Hepatocyte (in vitro differentiated cells): ENCODE measurements at regions not wholly inside any gene's neighbourhood (a gene's known extent, or its start where the extent isn't known, plus 50 kb on each side); places are given as distances from the start of the nearest gene placed in this dataset.

ENCODE experiments used
- DNase-seq: peaks from one replicate; pipeline ENCODE4 v3.0.0-alpha.2; 2016; ENCODE audit warnings: low spot score
- H2AFZ ChIP-seq: fragments of 200-600 bp; sonication (generic); 2 replicates; pipeline ENCODE4 v1.6.0; 2016; ENCODE audit warnings: antibody characterized with exemption, mild to moderate bottlenecking
- H3K27ac ChIP-seq: fragments of 200-600 bp; sonication (generic); 2 replicates; pipeline ENCODE4 v1.5.1; 2016; ENCODE audit warnings: mild to moderate bottlenecking
- H3K27me3 ChIP-seq: fragments of 200-600 bp; sonication (generic); 2 replicates; pipeline ENCODE4 v1.6.1; 2016
- H3K36me3 ChIP-seq: fragments of 200-600 bp; sonication (generic); replicated peaks from 2 replicates; pipeline ENCODE4 v1.5.1; 2016; ENCODE audit warnings: low read depth; ENCODE audit not compliant: insufficient read depth
- H3K4me1 ChIP-seq: fragments of 200-600 bp; sonication (generic); 2 replicates; pipeline ENCODE4 v1.5.1; 2016; ENCODE audit warnings: mild to moderate bottlenecking, moderate library complexity; ENCODE audit not compliant: insufficient read depth
- H3K4me2 ChIP-seq: fragments of 200-600 bp; sonication (generic); 2 replicates; pipeline ENCODE4 v1.6.0; 2016
- H3K4me3 ChIP-seq: fragments of 200-600 bp; sonication (generic); 2 replicates; pipeline ENCODE4 v1.5.1; 2016; ENCODE audit warnings: mild to moderate bottlenecking
- H3K79me2 ChIP-seq: fragments of 200-600 bp; sonication (generic); 2 replicates; pipeline ENCODE4 v1.6.0; 2017; ENCODE audit warnings: mild to moderate bottlenecking
- H3K9me2 ChIP-seq: fragments of 200-600 bp; sonication (generic); replicated peaks from 2 replicates; pipeline ENCODE4 v1.6.0; 2017; ENCODE audit warnings: mild to moderate bottlenecking; ENCODE audit not compliant: insufficient read depth
- H3K9me3 ChIP-seq: fragments of 200-600 bp; sonication (generic); 2 replicates; pipeline ENCODE4 v1.5.1; 2016; ENCODE audit warnings: low read depth, mild to moderate bottlenecking
- H4K20me1 ChIP-seq: fragments of 200-600 bp; sonication (generic); 2 replicates; pipeline ENCODE4 v1.6.0; 2016; ENCODE audit warnings: mild to moderate bottlenecking; ENCODE audit not compliant: insufficient read depth, poor library complexity, severe bottlenecking
- EZH2 ChIP-seq: fragments of 200-600 bp; sonication (generic); IDR thresholded peaks from 2 replicates; pipeline ENCODE4 v1.6.1; 2016; ENCODE audit warnings: antibody characterized with exemption, mild to moderate bottlenecking, borderline replicate concordance
- EZH2phosphoT487 ChIP-seq: fragments of 200-600 bp; sonication (generic); IDR thresholded peaks from one replicate; pipeline ENCODE4 v1.6.1; 2018; ENCODE audit warnings: antibody characterized with exemption, mild to moderate bottlenecking, low read depth, moderate library complexity; ENCODE audit not compliant: unreplicated experiment, severe bottlenecking
- WGBS: methylation state at CpG from one replicate; pipeline ENCODE4 v1.1.6; 2016; ENCODE audit warnings: low lambda C conversion rate; ENCODE audit errors: missing lambda C conversion rate; 5-methylcytosine and 5-hydroxymethylcytosine counted together
- TF ChIP-seq, protein P1 (sequence below): fragments of 200-600 bp; sonication (generic); IDR thresholded peaks from 2 replicates; pipeline ENCODE4 v1.5.1; 2016; ENCODE audit warnings: antibody characterized with exemption, mild to moderate bottlenecking; ENCODE audit not compliant: poor library complexity

DNA sequence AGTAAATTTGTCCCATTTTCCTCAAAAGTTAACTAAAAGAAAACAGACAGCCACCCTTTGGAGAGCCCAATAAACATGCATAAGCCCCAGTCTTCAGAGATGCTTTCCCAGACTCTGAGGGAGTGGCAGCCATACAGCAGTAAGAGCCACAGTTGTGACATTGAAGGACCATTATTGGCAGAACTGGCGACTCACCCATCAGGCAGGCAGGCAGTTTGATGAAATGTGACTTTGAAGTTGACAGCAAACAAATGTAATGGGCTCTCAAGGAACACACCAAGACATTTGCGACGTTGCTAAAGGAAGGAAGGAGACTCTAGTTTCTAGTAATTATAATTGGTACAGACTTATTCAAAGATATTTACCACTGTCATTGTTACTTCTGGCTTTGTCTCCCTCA lies 287.5 kb upstream of the PHYHIPL start:
- TF ChIP-seq EZH2phosphoT487 (no peak), EZH2 (no peak)
- TF ChIP-seq, protein P1, sequence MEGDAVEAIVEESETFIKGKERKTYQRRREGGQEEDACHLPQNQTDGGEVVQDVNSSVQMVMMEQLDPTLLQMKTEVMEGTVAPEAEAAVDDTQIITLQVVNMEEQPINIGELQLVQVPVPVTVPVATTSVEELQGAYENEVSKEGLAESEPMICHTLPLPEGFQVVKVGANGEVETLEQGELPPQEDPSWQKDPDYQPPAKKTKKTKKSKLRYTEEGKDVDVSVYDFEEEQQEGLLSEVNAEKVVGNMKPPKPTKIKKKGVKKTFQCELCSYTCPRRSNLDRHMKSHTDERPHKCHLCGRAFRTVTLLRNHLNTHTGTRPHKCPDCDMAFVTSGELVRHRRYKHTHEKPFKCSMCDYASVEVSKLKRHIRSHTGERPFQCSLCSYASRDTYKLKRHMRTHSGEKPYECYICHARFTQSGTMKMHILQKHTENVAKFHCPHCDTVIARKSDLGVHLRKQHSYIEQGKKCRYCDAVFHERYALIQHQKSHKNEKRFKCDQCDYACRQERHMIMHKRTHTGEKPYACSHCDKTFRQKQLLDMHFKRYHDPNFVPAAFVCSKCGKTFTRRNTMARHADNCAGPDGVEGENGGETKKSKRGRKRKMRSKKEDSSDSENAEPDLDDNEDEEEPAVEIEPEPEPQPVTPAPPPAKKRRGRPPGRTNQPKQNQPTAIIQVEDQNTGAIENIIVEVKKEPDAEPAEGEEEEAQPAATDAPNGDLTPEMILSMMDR: no peak
- H3K27me3 ChIP-seq: no peaks in the 10 kb centered on the region
- no peaks in the 10 kb centered on the region for H3K79me2 ChIP-seq
- no peak overlapping the region for H3K27ac ChIP-seq
- H3K36me3 ChIP-seq: no peaks in the 10 kb centered on the region
- H3K9me3 ChIP-seq: no peaks in the 10 kb centered on the region
- H4K20me1 ChIP-seq: no peaks in the 10 kb centered on the region
- no peak overlapping the region for H2AFZ ChIP-seq
- no peaks in the 10 kb centered on the region for H3K9me2 ChIP-seq
- H3K4me1 ChIP-seq: no peaks in the 10 kb centered on the region
- 73% methylated on average over 3 of the region's 3 CpGs for whole genome bisulfite sequencing
- H3K4me2 ChIP-seq: no peak overlapping the region
- DNase-seq: no peak
- H3K4me3 ChIP-seq: no peak overlapping the region

GRCh38 chr10:58892031-58892531 lies 284.4 kb upstream of the PHYHIPL start:
- Histone ChIP-seq H3K4me2 (no peak overlapping the region), H3K27me3 (no peaks in the 10 kb centered on the region), H3K4me3 (no peak overlapping the region), H3K9me3 (no peaks in the 10 kb centered on the region), H3K9me2 (no peaks in the 10 kb centered on the region), H3K79me2 (no peaks in the 10 kb centered on the region), H3K27ac (no peak overlapping the region), H3K4me1 (peaks cover 4% of the 10 kb centered on the region), H4K20me1 (no peaks in the 10 kb centered on the region), H3K36me3 (no peaks in the 10 kb centered on the region), H2AFZ (no peak overlapping the region)
- no peak for DNase-seq
- WGBS: 51% methylated on average over 3 of the region's 3 CpGs
- TF ChIP-seq, protein P1: no peak
- no peak for TF ChIP-seq EZH2phosphoT487
- TF ChIP-seq EZH2: no peak

DNA sequence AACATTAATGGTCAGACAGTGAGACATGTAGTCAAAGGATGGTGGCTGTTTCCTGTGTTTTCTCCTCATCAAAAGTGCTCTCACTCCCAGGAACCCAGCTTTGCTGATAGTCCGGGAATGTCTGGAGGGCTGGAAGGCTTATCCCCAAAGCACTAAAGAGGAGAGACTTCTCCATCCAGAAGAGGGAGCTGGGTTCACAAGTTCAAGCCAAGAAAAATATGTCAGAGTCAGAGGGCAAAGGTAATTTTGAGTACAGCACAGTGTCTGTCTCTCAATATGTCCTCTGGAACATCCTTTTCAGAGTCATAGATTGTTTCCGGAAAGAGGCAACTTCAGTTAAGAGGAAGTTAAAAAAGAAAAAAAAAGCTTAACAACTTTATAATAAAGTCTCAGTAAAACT lies 281.5 kb upstream of the PHYHIPL start:
- Histone ChIP-seq H3K4me3 (no peak overlapping the region), H3K4me1 (peaks cover 14% of the 10 kb centered on the region), H3K79me2 (no peaks in the 10 kb centered on the region), H3K27me3 (no peaks in the 10 kb centered on the region), H3K4me2 (no peak overlapping the region), H3K36me3 (no peaks in the 10 kb centered on the region), H3K9me2 (no peaks in the 10 kb centered on the region), H3K27ac (no peak overlapping the region), H4K20me1 (no peaks in the 10 kb centered on the region), H2AFZ (no peak overlapping the region), H3K9me3 (no peaks in the 10 kb centered on the region)
- TF ChIP-seq EZH2phosphoT487: no peak
- WGBS: 61% methylated on average over 2 of the region's 2 CpGs
- no peak for DNase-seq

GRCh38 chr10:58896229-58896628 lies 280.2 kb upstream of the PHYHIPL start:
- 80% methylated on average over 1 of the region's 1 CpG for WGBS
- TF ChIP-seq, protein P1: no peak
- TF ChIP-seq EZH2 (no peak), EZH2phosphoT487 (no peak)
- Histone ChIP-seq H3K9me2 (no peaks in the 10 kb centered on the region), H3K27ac (no peak overlapping the region), H3K79me2 (no peaks in the 10 kb centered on the region), H3K9me3 (no peaks in the 10 kb centered on the region), H3K4me1 (peaks cover 14% of the 10 kb centered on the region), H2AFZ (no peak overlapping the region), H3K4me3 (no peak overlapping the region), H3K27me3 (no peaks in the 10 kb centered on the region), H3K36me3 (no peaks in the 10 kb centered on the region), H3K4me2 (no peak overlapping the region), H4K20me1 (no peaks in the 10 kb centered on the region)
- DNase-seq: peak; percentile 21
